GM12878 (cell line): ENCODE measurements at regions not wholly inside any gene's neighbourhood (a gene's known extent, or its start where the extent isn't known, plus 50 kb on each side); places are given as distances from the start of the nearest gene placed in this dataset.

Experiments
- ATAC-seq: fragments of 200-7000 bp; cut with Tn5 transposase; 3 replicates; pipeline ENCODE4 v1.9.1; 2020; ENCODE audit warnings: mild to moderate bottlenecking, moderate library complexity
- BruUV-seq: library from RNA; stranded (reverse); fragments of 400-500 nt; replicated peaks from 2 replicates; lab custom pipeline; 2021; lab: Mats Ljungman, UMichigan
- CTCF ChIA-PET: fragments of 300-600 bp; sonication (Branson Sonifier 250); formaldehyde crosslinking; extraction: SDS; loops from one replicate; lab custom pipeline; 2021; ENCODE audit warnings: inconsistent platforms; lab: Yijun Ruan, JAX
- POLR2A ChIA-PET: fragments of 350-600 bp; formaldehyde crosslinking; extraction: SDS; loops from one replicate; lab custom pipeline; 2021; ENCODE audit warnings: inconsistent platforms; lab: Charles Lee
- RAD21 ChIA-PET: fragments of 300-600 bp; sonication (Branson Sonifier 250); formaldehyde crosslinking; loops from one replicate; lab custom pipeline; 2023; ENCODE audit warnings: antibody characterized with exemption; ENCODE audit not compliant: unreplicated experiment; lab: Charles Lee
- SMC1A ChIA-PET: fragments of 300-600 bp; sonication (Branson Sonifier 250); formaldehyde crosslinking; loops from one replicate; lab custom pipeline; 2023; ENCODE audit not compliant: unreplicated experiment, uncharacterized antibody; lab: Charles Lee
- DNase-seq: peaks from one replicate; pipeline ENCODE4 v3.0.0-alpha.2; 2011; ENCODE audit warnings: low read depth, low spot score
- FAIRE-seq: peaks from 3 replicates; lab custom pipeline; 2011; peaks lifted over from hg19 to GRCh38; lab: Jason Lieb, UNC
- H2AFZ ChIP-seq: 2 replicates; pipeline ENCODE4 v1.6.0; 2011; ENCODE audit warnings: low read depth, low read length, control low read depth; ENCODE audit not compliant: control insufficient read depth
- H3K27ac ChIP-seq: 2 replicates; pipeline ENCODE4 v1.5.1; 2011; ENCODE audit warnings: control low read depth; ENCODE audit not compliant: control insufficient read depth, insufficient read depth
- H3K27me3 ChIP-seq, 2 experiments: replicated peaks in 1 of 2; 2 replicates each; pipeline versions ENCODE4 v1.6.0 to v1.6.1; 2011; ENCODE audit warnings: low read length in 1 of 2; ENCODE audit not compliant: control insufficient read depth in 2 of 2, insufficient read depth in 2 of 2
- H3K36me3 ChIP-seq, 2 experiments: 2 replicates each; pipeline ENCODE4 v1.5.1; 2011; ENCODE audit warnings: low read length in 1 of 2; ENCODE audit not compliant: control insufficient read depth in 2 of 2, insufficient read depth in 2 of 2
- H3K4me1 ChIP-seq: 2 replicates; pipeline ENCODE4 v1.6.1; 2011; ENCODE audit warnings: mild to moderate bottlenecking, low read length, moderate library complexity, mixed read lengths; ENCODE audit not compliant: control insufficient read depth, insufficient read depth
- H3K4me2 ChIP-seq: 2 replicates; pipeline ENCODE4 v1.6.0; 2011; ENCODE audit warnings: control low read depth; ENCODE audit not compliant: control insufficient read depth, insufficient read depth
- H3K4me3 ChIP-seq: fragments of 200-600 bp; sonication (generic); 2 replicates; pipeline ENCODE4 v1.5.1; 2016
- H3K79me2 ChIP-seq: 2 replicates; pipeline ENCODE4 v1.6.0; 2011; ENCODE audit warnings: low read length; ENCODE audit not compliant: control insufficient read depth, insufficient read depth
- H3K9ac ChIP-seq: 2 replicates; pipeline ENCODE4 v1.8.0; 2011; ENCODE audit warnings: low read length, control low read depth, mixed read lengths; ENCODE audit not compliant: control insufficient read depth, insufficient read depth
- H3K9me3 ChIP-seq: replicated peaks from 3 replicates; pipeline ENCODE4 v1.5.1; 2011; ENCODE audit warnings: mild to moderate bottlenecking, low read length; ENCODE audit not compliant: control insufficient read depth, insufficient read depth
- H4K20me1 ChIP-seq: 2 replicates; pipeline ENCODE4 v1.6.0; 2011; ENCODE audit not compliant: control insufficient read depth, insufficient read depth
- ETV6 ChIP-seq, 2 experiments: fragments of 450-650 bp in 1 of 2; IDR thresholded peaks in 1 of 2; conservative IDR thresholded peaks in 1 of 2; 2 replicates each; pipeline ENCODE4 v1.6.1; 2014; ENCODE audit warnings: antibody characterized with exemption in 1 of 2, borderline replicate concordance in 1 of 2, low read depth in 1 of 2, mild to moderate bottlenecking in 1 of 2, moderate library complexity in 1 of 2
- MXI1 ChIP-seq: fragments of 150-350 bp; IDR thresholded peaks from 2 replicates; pipeline ENCODE4 v1.6.1; 2011; ENCODE audit warnings: low read depth, mild to moderate bottlenecking, inconsistent platforms, low read length, improper control_type of control experiment
- NRF1 ChIP-seq: conservative IDR thresholded peaks from 2 replicates; pipeline ENCODE4 v1.6.1; 2011; ENCODE audit warnings: mild to moderate bottlenecking, low read depth, low read length, improper control_type of control experiment
- PAX5 ChIP-seq: IDR thresholded peaks from 2 replicates; pipeline ENCODE4 v1.6.1; 2011; ENCODE audit warnings: low read depth, low read length, borderline replicate concordance
- POLR2A ChIP-seq: IDR thresholded peaks from 2 replicates; pipeline ENCODE4 v1.6.1; 2011; ENCODE audit warnings: low read depth, mild to moderate bottlenecking, low read length
- SMAD5 ChIP-seq: IDR thresholded peaks from 2 replicates; pipeline ENCODE4 v1.6.1; 2016; ENCODE audit warnings: antibody characterized with exemption, low read depth
- SMC3 ChIP-seq: IDR thresholded peaks from 2 replicates; pipeline ENCODE4 v1.6.1; 2011; ENCODE audit warnings: low read length, improper control_type of control experiment, borderline replicate concordance
- SP1 ChIP-seq: IDR thresholded peaks from one replicate; pipeline ENCODE4 v1.6.1; 2011; ENCODE audit warnings: low read depth, low read length
- SPI1 ChIP-seq: IDR thresholded peaks from 2 replicates; pipeline ENCODE4 v1.6.1; 2011; ENCODE audit warnings: low read depth, mild to moderate bottlenecking, low read length, moderate library complexity, borderline replicate concordance; ENCODE audit not compliant: insufficient read depth
- TCF7 ChIP-seq: IDR thresholded peaks from 2 replicates; pipeline ENCODE4 v1.6.1; 2014; ENCODE audit warnings: antibody characterized with exemption, borderline replicate concordance
- ZSCAN29 ChIP-seq: fragments of 450-650 bp; IDR thresholded peaks from 2 replicates; pipeline ENCODE4 v1.6.1; 2017; ENCODE audit warnings: mild to moderate bottlenecking, moderate library complexity
- WGBS: methylation state at CpG from one replicate; pipeline ENCODE4 v1.1.6; 2016; ENCODE audit warnings: low lambda C conversion rate; ENCODE audit not compliant: insufficient replicate concordance, insufficient coverage; ENCODE audit errors: missing lambda C conversion rate; 5-methylcytosine and 5-hydroxymethylcytosine counted together
- in situ Hi-C: fragments of 300-500 bp; cut with MboI; formaldehyde crosslinking; loops from 9 replicates; pipeline ENCODE4 v1.14.3; 2018; ENCODE audit warnings: mixed read lengths
- intact Hi-C: fragments of 100-400 bp; cut with micrococcal nuclease; formaldehyde crosslinking; loops from one replicate; pipeline ENCODE4 v1.14.2; 2022; ENCODE audit not compliant: unreplicated experiment

GRCh38 chr2:175431101-175431946 is 249.8 kb upstream of the ATP5MC3 start:
- SMC1A ChIA-PET = interaction anchor here (1.1 to 1.2 kb wide), 2 partner anchors 9 to 11 kb away, joined by 3 to 4 read pairs; no protein-coding TSS in a partner anchor
- CTCF ChIA-PET = interaction anchor here (0.9 to 1.0 kb wide), 2 partner anchors 17 to 18 kb away, joined by 3 to 5 read pairs; no protein-coding TSS in a partner anchor
- Histone ChIP-seq H3K27me3 (no peaks in the 10 kb centered on the region), H3K4me3 (no peak overlapping the region), H4K20me1 (no peaks in the 10 kb centered on the region), H3K9ac (no peak overlapping the region), H3K4me1 (no peaks in the 10 kb centered on the region), H2AFZ (no peak overlapping the region), H3K36me3 (no peaks in the 10 kb centered on the region), H3K9me3 (no peaks in the 10 kb centered on the region), H3K27ac (no peak overlapping the region), H3K4me2 (no peak overlapping the region), H3K79me2 (no peaks in the 10 kb centered on the region)
- intact Hi-C loops = no loop called here
- POLR2A ChIA-PET = no interaction called here
- RAD21 ChIA-PET = no interaction called here
- ATAC-seq (no peak), FAIRE-seq (no peak), DNase-seq (no peak)
- BruUV-seq = no TSS peak
- 26% methylated on average over 4 of the region's 4 CpGs for WGBS
- in situ Hi-C loops = no loop called here
- TF ChIP-seq PAX5 = no peak

GRCh38 chr2:175430236-175430635 is 248.7 kb upstream of the ATP5MC3 start:
- no TSS peak for BruUV-seq
- in situ Hi-C loops (no loop called here), intact Hi-C loops (no loop called here)
- no peak overlapping the region for H3K27ac ChIP-seq
- ChIA-PET POLR2A (no interaction called here), SMC1A (no interaction called here), CTCF (no interaction called here), RAD21 (no interaction called here)
- no peaks in the 10 kb centered on the region for H3K79me2 ChIP-seq
- no peak for DNase-seq
- FAIRE-seq = no peak
- H3K4me3 ChIP-seq = no peak overlapping the region
- no peaks in the 10 kb centered on the region for H3K4me1 ChIP-seq
- H2AFZ ChIP-seq = no peak overlapping the region
- H3K9me3 ChIP-seq = no peaks in the 10 kb centered on the region
- TF ChIP-seq SMC3 (no peak), ETV6 (conservative IDR thresholded peaks at IDR 0.05 in 1 of 2, IDR thresholded peaks at IDR 0.05 in 1 of 2; ENCODE audit: borderline replicate concordance in 1 of 2, low read depth in 1 of 2) (no peak), SP1 (no peak), MXI1 (no peak), POLR2A (no peak), NRF1 (no peak), SMAD5 (no peak), ZSCAN29 (no peak), TCF7 (no peak), SPI1 (no peak)
- H3K27me3 ChIP-seq = no peaks in the 10 kb centered on the region
- H3K4me2 ChIP-seq = no peak overlapping the region
- H3K36me3 ChIP-seq = no peaks in the 10 kb centered on the region
- H3K9ac ChIP-seq = no peak overlapping the region
- 0% methylated on average over 1 of the region's 1 CpG for WGBS
- ATAC-seq = no peak
- no peaks in the 10 kb centered on the region for H4K20me1 ChIP-seq
